ENCODE measurements at regions not wholly inside any gene's neighbourhood (a gene's known extent, or its start where the extent isn't known, plus 50 kb on each side); places are given as distances from the start of the nearest gene placed in this dataset.
"Not testable (repeated sequence)": the region's sequence is repeated elsewhere in the genome, so short reads cannot be mapped to it uniquely, and the experiment has no call there.

DNA sequence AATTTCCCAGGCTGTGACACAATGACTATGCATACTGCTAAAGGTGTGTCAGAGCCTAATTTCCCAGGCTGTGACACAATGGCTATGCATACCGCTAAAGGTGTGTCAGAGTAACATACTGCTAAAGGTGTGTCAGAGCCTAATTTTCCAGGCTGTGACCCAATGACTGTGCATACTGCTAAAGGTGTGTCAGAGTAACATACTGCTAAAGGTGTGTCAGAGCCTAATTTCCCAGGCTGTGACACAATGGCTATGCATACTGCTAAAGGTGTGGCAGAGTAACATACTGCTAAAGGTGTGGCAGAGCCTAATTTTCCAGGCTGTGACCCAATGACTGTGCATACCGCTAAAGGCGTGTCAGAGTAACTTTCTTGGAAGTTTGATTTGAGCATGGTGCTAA is 132.9 kb downstream of the BOD1 start:
- ATAC-seq (replicated peaks in 6 of 8); H3K4me3 ChIP-seq; in situ Hi-C loops (cut with MboI; ENCODE audit: low pct_unique_long_range_greater_than_20kb in 2 of 9, low sequenced_read_pairs in 9 of 9, unreplicated experiment in 9 of 9); H3K27ac ChIP-seq; H3K4me1 ChIP-seq (replicated peaks in 1 of 2): not testable (repeated sequence)
- WGBS, 10 experiments: 57 to 100% (median 77%) methylated on average over 1 to 2 of the region's 3 CpGs; no CpG with 5 or more reads in 5 of the 10 experiments

DNA sequence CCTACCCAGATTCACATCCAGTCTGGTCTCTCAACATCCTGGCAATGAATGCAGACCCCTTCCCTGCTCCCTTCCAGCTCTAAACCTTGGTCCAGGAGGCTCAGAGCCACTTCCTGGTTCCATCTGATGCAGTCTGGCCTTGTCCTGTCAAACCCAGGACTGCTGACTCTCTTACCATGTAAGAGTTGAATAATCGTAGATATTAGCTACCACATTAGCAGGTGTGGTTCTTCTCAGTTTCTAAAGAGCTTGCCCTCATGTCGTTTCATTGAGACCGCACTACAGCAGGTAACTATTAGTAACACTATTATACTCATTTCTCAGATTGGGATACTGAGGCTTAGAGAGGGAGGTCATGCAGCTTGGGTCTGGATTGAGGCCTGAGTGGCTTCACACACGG is 133.3 kb downstream of the BOD1 start:
- no peak for ATAC-seq (replicated peaks in 6 of 8)
- in situ Hi-C loops (cut with MboI; ENCODE audit: low pct_unique_long_range_greater_than_20kb in 2 of 9, low sequenced_read_pairs in 9 of 9, unreplicated experiment in 9 of 9): no loop called here
- no peak overlapping the region for H3K27ac ChIP-seq
- WGBS, 10 experiments: 33 to 87% (median 71%) methylated on average over 1 to 4 of the region's 4 CpGs; no CpG with 5 or more reads in 4 of the 10 experiments
- H3K4me1 ChIP-seq (replicated peaks in 1 of 2): no peaks in the 10 kb centered on the region
- no peak overlapping the region for H3K4me3 ChIP-seq

DNA sequence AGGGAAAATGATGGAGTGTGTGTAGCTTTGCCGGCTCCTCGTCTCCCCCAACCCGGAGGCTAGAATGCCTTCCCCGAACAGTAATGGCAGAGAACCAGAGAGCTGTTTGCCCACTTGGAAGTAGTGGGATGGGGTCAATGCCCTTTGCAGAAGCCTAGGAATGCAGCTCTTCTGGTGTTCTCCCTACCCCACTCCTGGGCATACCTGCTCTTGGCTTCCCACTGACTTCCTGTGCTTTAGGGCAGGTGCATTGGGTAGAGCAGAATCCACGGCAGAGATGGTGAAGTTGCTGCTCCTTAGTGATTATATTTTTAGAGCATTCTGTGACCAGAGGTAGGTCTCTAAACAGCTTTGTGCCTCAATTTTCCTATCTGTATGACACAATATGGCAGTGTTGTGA is 134.6 kb downstream of the BOD1 start:
- in situ Hi-C loops (cut with MboI; ENCODE audit: low pct_unique_long_range_greater_than_20kb in 2 of 9, low sequenced_read_pairs in 9 of 9, unreplicated experiment in 9 of 9): no loop called here
- ATAC-seq (replicated peaks in 6 of 8): no peak
- Histone ChIP-seq H3K4me1 (replicated peaks in 1 of 2) (no peaks in the 10 kb centered on the region), H3K27ac (no peak overlapping the region), H3K4me3 (no peak overlapping the region)
- WGBS, 10 experiments: 0 to 90% (median 65%) methylated on average over 1 to 5 of the region's 5 CpGs; no CpG with 5 or more reads in 4 of the 10 experiments

DNA sequence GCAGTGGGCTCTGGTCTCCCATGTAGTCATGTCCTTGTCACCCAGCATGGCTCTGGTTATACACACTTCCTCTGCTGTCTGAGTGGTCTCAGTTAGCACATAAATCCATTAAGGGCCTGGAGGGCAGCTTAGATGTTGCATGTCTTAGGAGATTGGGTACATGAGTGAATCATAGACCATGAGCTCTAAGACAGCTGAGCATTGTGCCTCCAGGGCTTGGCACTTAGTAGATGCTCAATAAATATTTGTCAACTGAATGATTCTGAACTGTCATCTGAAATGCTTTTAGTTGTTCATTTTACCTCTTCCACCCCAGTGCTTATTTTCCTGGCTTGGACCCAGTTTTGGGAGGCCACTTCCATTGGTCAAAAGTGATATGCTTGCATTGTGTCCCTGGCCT is 135.6 kb downstream of the BOD1 start:
- Histone ChIP-seq H3K27ac (no peak overlapping the region), H3K4me3 (no peak overlapping the region), H3K4me1 (replicated peaks in 1 of 2) (no peaks in the 10 kb centered on the region)
- no peak for ATAC-seq (replicated peaks in 6 of 8)
- in situ Hi-C loops (cut with MboI; ENCODE audit: low pct_unique_long_range_greater_than_20kb in 2 of 9, low sequenced_read_pairs in 9 of 9, unreplicated experiment in 9 of 9): no loop called here

DNA sequence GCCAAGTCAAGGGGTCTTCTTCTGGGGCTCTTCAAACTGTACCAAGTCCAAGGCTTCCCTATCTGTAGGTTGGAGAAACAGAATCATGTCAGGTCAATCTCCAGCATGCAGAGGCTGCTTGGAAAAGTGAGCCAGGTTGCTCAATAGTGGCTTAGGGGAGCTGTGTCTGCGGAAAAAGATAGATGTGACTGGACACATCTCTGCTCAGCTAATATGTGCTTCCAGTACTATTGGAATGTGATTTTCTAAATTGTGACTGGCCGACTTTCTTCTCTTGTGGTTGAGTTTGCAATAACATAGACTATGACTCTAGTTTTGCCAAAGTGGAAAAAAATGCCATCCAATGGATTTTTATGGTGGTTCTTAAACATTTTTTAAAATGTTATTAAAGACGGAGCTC is 136.7 kb downstream of the BOD1 start:
- H3K4me3 ChIP-seq: no peak overlapping the region
- WGBS, 10 experiments: 45 to 89% (median 80%) methylated on average over 1 to 3 of the region's 3 CpGs; no CpG with 5 or more reads in 2 of the 10 experiments
- H3K27ac ChIP-seq: no peak overlapping the region
- in situ Hi-C loops (cut with MboI; ENCODE audit: low pct_unique_long_range_greater_than_20kb in 2 of 9, low sequenced_read_pairs in 9 of 9, unreplicated experiment in 9 of 9): no loop called here
- ATAC-seq (replicated peaks in 6 of 8): no peak
- H3K4me1 ChIP-seq (replicated peaks in 1 of 2): no peaks in the 10 kb centered on the region

DNA sequence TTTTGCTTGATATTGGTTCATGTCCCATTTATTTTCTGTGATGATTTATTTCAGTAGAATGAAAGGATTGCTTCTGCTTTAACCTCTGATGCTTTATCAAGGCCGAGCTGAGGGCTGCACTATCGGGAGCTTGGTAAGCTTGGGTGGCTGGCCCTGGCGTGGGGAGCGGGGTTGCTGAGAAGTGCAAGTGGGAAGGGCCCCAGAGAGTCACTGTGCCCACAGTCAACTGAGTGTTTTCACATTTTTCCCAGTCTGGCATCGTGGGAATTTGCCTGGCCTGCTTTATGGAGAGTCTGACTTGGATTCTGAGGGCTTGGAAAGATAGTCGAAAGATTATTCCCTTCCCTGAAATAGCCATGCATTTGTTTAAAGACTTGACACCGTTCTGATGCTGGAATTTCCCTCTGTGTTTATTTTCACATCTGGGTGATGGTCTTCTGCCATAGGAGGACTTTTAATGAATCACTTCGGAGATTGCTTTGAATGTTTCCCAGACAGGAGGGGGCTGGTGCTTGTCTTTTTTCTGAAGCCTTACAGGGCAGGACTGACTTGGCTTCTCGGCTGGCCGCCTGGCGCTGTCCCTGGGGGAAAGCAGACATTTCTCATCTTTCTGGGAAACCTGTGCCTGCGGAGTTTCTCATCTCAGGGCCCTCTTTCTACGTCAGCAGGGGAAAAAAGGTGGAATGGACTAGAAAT is 139.0 kb downstream of the BOD1 start:
- ATAC-seq (replicated peaks in 6 of 8): peak in 3 of 8 experiments; percentile 30 to 60 (median 60)

DNA sequence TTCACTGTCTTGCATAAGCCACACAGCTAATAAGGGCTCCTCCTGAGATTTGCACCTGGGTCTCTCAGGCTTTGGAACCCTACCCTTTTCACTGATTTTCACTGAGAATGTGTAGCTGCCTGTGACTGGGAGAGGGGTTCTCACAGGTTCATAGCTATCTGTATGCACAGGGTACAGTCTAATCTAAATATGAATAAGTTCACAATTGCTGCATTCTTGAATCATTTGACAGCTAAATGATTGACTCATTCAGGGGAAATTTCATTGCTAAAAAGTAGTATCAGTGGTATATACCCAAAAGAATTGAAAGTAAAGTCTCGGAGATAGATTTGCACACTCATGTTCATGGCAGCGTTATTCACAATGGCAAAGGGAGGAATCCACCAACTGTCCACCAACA is 140.7 kb downstream of the BOD1 start:
- no peak for ATAC-seq (replicated peaks in 6 of 8)
- Histone ChIP-seq H3K27ac (no peak overlapping the region), H3K4me1 (replicated peaks in 1 of 2) (peaks cover 0 to 10% of the 10 kb centered on the region in 2 donors), H3K4me3 (no peak overlapping the region)
- in situ Hi-C loops (cut with MboI; ENCODE audit: low pct_unique_long_range_greater_than_20kb in 2 of 9, low sequenced_read_pairs in 9 of 9, unreplicated experiment in 9 of 9): no loop called here
- 60 to 100% (median 75%) methylated on average over 1 to 2 of the region's 2 CpGs for WGBS, 10 experiments

More for the DNA sequence above, 139.0 kb downstream of the BOD1 start:
- Histone ChIP-seq H3K27ac (no peak overlapping the region), H3K4me3 (no peak overlapping the region), H3K4me1 (replicated peaks in 1 of 2) (peaks cover 0 to 4% of the 10 kb centered on the region in 2 donors)
- WGBS, 10 experiments: 0 to 83% (median 47%) methylated on average over 1 to 10 of the region's 13 CpGs; no CpG with 5 or more reads in 2 of the 10 experiments
- in situ Hi-C loops (cut with MboI; ENCODE audit: low pct_unique_long_range_greater_than_20kb in 2 of 9, low sequenced_read_pairs in 9 of 9, unreplicated experiment in 9 of 9): no loop called here

DNA sequence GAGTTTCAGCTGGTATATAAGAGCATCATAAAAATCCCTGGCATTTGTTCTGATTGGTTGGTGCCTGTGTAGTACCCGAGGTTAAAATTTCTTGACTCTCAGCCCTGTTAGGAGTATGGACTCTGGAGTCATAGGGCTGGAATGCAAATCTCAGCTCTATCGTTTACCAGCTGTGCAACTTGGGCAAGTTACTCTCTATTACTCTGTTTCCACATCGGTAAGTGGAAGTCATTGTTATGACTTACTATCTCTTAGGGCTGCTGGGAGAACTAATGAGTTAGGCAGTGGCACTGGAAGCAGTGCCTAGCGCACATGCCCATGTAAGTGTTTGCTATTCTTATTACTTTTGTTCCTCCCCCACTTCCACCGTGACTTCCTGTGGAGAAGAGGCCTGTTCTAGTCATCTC is 141.6 kb downstream of the BOD1 start:
- Histone ChIP-seq H3K27ac (no peak overlapping the region), H3K4me1 (replicated peaks in 1 of 2) (peaks cover 0 to 10% of the 10 kb centered on the region in 2 donors), H3K4me3 (no peak overlapping the region)
- in situ Hi-C loops (cut with MboI; ENCODE audit: low pct_unique_long_range_greater_than_20kb in 2 of 9, low sequenced_read_pairs in 9 of 9, unreplicated experiment in 9 of 9): no loop called here
- no peak for ATAC-seq (replicated peaks in 6 of 8)
- 17 to 100% (median 72%) methylated on average over 1 to 5 of the region's 5 CpGs; no CpG with 5 or more reads in 1 of the 10 experiments for WGBS, 10 experiments

DNA sequence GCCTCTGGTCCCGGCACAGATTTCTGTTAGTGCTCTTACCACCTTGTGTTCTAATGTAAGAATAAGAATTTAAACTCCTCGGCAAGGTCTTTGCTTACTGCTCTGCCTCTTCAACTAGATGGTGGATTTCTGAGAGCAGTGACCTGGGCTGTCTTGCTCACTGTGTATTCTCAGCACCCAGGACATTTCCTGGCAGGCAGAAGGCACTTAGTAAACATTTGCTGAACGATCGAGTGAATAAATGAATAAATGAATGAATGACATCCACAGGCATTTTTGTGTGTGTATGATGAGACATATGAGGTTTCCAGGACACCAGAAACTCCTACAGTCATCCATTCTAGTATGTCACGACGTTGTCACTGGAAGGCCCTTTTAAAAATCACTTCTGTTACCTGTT is 143.2 kb downstream of the BOD1 start:
- no peak overlapping the region for H3K27ac ChIP-seq
- no peak overlapping the region for H3K4me3 ChIP-seq
- in situ Hi-C loops (cut with MboI; ENCODE audit: low pct_unique_long_range_greater_than_20kb in 2 of 9, low sequenced_read_pairs in 9 of 9, unreplicated experiment in 9 of 9): no loop called here
- 22 to 100% (median 67%) methylated on average over 1 to 6 of the region's 6 CpGs; no CpG with 5 or more reads in 2 of the 10 experiments for WGBS, 10 experiments
- peak in 3 of 8 experiments; percentile 52 to 60 (median 55) for ATAC-seq (replicated peaks in 6 of 8)
- H3K4me1 ChIP-seq (replicated peaks in 1 of 2): peaks cover 0 to 10% of the 10 kb centered on the region in 2 donors

DNA sequence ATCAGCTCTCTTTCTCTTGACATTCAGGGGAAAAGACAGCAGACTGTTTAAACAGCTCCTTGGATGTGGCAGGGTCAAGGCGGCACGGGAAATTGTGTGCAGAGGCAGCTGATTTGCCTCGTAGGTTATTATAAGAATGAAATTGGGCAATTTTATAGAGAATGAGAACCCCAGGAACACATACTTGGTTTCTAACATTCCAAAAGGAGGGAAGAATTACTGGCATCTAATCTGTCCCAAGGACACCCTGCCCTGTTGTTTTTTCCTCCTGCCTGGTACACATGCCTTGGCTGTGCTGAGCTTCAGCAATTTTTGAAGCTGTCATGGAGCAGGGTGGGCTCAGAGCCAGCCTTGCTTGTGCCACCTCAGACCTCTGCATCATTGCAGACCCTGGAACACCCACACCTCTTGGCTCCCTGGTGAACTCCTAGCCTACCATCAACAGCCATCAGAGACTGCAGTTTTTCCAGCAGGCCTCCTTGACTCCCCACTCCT is 143.6 kb downstream of the BOD1 start:
- Histone ChIP-seq H3K4me3 (no peak overlapping the region), H3K4me1 (replicated peaks in 1 of 2) (peaks cover 0 to 10% of the 10 kb centered on the region in 2 donors), H3K27ac (no peak overlapping the region)
- ATAC-seq (replicated peaks in 6 of 8): peak in 4 of 8 experiments; percentile 11 to 53 (median 31)
- in situ Hi-C loops (cut with MboI; ENCODE audit: low pct_unique_long_range_greater_than_20kb in 2 of 9, low sequenced_read_pairs in 9 of 9, unreplicated experiment in 9 of 9): no loop called here
- WGBS, 10 experiments: 37 to 100% (median 80%) methylated on average over 1 to 3 of the region's 3 CpGs; no CpG with 5 or more reads in 5 of the 10 experiments

DNA sequence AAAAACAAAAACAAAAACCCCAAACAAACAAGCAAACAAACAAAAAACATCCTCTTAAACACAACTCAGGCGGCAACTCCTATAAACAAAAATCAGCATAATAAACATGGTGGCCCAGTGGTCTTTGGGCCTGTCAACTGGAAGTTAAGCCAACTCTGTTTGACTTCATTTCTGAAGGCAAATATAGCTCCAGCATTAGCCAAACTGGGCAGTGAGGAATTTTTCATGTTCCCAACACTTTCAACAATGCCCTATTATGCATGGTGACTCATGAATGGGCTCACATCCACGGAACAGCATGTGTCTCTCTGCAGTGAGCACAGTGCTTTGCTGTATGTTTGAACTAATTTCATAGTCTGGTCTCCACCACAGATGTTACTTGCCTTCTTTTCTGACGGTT is 143.9 kb upstream of the STC2 start:
- peaks cover 0 to 10% of the 10 kb centered on the region in 2 donors for H3K4me1 ChIP-seq (replicated peaks in 1 of 2)
- no peak overlapping the region for H3K4me3 ChIP-seq
- H3K27ac ChIP-seq: no peak overlapping the region
- ATAC-seq (replicated peaks in 6 of 8): peak; percentile 65 to 97 (median 84)
- in situ Hi-C loops (cut with MboI; ENCODE audit: low pct_unique_long_range_greater_than_20kb in 2 of 9, low sequenced_read_pairs in 9 of 9, unreplicated experiment in 9 of 9): no loop called here
- 14 to 71% (median 50%) methylated on average over 1 to 2 of the region's 3 CpGs; no CpG with 5 or more reads in 4 of the 10 experiments for WGBS, 10 experiments

DNA sequence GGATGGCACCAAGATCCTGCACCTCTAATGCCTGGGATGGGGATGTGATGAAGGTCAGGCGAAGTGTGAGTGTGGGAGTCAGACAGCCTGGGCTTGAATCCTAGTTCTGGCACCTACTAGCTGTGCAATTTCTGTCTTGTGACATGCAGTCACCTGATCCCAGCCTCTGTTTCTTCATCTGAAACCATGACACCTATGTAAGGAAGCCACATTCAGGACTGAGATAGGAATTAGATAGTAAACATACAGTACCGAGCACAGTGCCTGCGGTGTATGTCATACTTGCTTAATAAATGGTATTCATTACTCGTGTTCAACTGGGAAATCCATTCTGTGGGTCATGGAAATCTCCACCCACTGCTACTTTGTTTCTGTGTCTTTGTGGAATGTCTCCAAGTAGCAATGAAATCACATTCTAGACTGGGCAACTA is 140.6 kb upstream of the STC2 start:
- Histone ChIP-seq H3K27ac (no peak overlapping the region), H3K4me1 (replicated peaks in 1 of 2) (peaks cover 0 to 10% of the 10 kb centered on the region in 2 donors), H3K4me3 (no peak overlapping the region)
- 42 to 90% (median 82%) methylated on average over 2 to 4 of the region's 4 CpGs; no CpG with 5 or more reads in 2 of the 10 experiments for WGBS, 10 experiments
- in situ Hi-C loops (cut with MboI; ENCODE audit: low pct_unique_long_range_greater_than_20kb in 2 of 9, low sequenced_read_pairs in 9 of 9, unreplicated experiment in 9 of 9): no loop called here
- ATAC-seq (replicated peaks in 6 of 8): no peak

DNA sequence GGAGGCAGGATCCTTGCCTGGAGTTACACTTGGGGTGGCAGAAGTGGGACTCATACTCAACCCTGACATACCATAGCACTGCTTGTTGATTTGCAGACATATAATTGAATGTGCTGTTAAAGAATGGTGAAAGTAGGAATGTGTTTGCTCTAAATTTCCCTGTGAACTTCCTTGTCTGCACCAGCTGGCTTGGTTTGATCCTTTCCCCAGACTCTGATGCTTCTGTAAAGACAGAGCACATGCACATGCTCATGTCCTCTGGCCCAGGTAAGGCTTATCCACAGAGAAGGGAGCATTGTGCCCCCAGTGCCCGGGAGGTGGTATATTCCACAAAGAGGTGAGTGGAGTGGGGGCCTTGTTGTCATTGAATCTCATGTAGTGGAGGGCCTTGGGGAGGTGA is 138.0 kb upstream of the STC2 start:
- ATAC-seq (replicated peaks in 6 of 8): no peak
- Histone ChIP-seq H3K27ac (no peak overlapping the region), H3K4me3 (no peak overlapping the region), H3K4me1 (replicated peaks in 1 of 2) (no peaks in the 10 kb centered on the region)
- in situ Hi-C loops (cut with MboI; ENCODE audit: low pct_unique_long_range_greater_than_20kb in 2 of 9, low sequenced_read_pairs in 9 of 9, unreplicated experiment in 9 of 9): no loop called here
- WGBS, 10 experiments: 17 to 40% (median 20%) methylated on average over 1 of the region's 1 CpG; no CpG with 5 or more reads in 7 of the 10 experiments

DNA sequence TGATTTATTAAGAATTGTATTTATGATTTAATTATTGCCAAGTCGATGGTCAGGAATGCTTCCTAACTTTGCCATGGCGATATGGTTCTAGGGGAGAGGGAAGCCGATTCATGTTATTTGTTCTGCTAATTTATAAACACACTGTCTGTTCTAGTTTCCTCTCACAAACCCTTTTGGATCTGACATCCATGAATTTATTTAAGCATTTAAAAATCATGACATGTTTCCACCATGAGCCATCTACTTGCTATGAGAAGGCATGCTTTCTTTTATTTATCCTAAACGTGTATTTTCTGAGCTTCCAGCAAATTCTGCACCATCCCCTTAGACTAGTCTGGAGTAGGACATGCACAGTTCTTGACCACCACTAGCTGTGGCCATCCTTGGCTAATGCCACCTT is 136.6 kb upstream of the STC2 start:
- WGBS, 10 experiments: 11 to 93% (median 75%) methylated on average over 1 to 4 of the region's 4 CpGs; no CpG with 5 or more reads in 1 of the 10 experiments
- ATAC-seq (replicated peaks in 6 of 8): no peak
- in situ Hi-C loops (cut with MboI; ENCODE audit: low pct_unique_long_range_greater_than_20kb in 2 of 9, low sequenced_read_pairs in 9 of 9, unreplicated experiment in 9 of 9): no loop called here

More for the DNA sequence above, 136.6 kb upstream of the STC2 start:
- H3K4me1 ChIP-seq (replicated peaks in 1 of 2): no peaks in the 10 kb centered on the region
- H3K4me3 ChIP-seq: no peak overlapping the region
- H3K27ac ChIP-seq: no peak overlapping the region
